ENCODE measurements at regions not wholly inside any gene's neighbourhood (a gene's known extent, or its start where the extent isn't known, plus 50 kb on each side); places are given as distances from the start of the nearest gene placed in this dataset.
"Not testable (repeated sequence)": the region's sequence is repeated elsewhere in the genome, so short reads cannot be mapped to it uniquely, and the experiment has no call there.

GRCh38 chr15:101958656-101959055 lies 146.7 kb downstream of the OR4F15 start:
- H3K4me3 ChIP-seq; H3K4me1 ChIP-seq; H3K27ac ChIP-seq; H3K27me3 ChIP-seq; intact Hi-C loops (cut with DNase I); ATAC-seq; H3K9me3 ChIP-seq; H3K36me3 ChIP-seq: not testable (repeated sequence)
- peak in 2 of 4 donors; percentile 26 to 37 for DNase-seq

- H3K36me3 ChIP-seq; intact Hi-C loops (cut with DNase I); H3K27ac ChIP-seq; H3K4me1 ChIP-seq; H3K9me3 ChIP-seq; ATAC-seq; H3K27me3 ChIP-seq; H3K4me3 ChIP-seq: not testable (repeated sequence)
- peak in 1 of 4 donors; percentile 47 for DNase-seq
Observed at GRCh38 chr15:101961263-101961662, 149.3 kb downstream of the OR4F15 start.

GRCh38 chr15:101961765-101962164 lies 149.8 kb downstream of the OR4F15 start:
- intact Hi-C loops (cut with DNase I); ATAC-seq; DNase-seq; H3K27me3 ChIP-seq; H3K36me3 ChIP-seq; H3K9me3 ChIP-seq; H3K27ac ChIP-seq; H3K4me1 ChIP-seq: not testable (repeated sequence)
- peak overlapping the region in 1 of 2 donors; percentile 33 for H3K4me3 ChIP-seq

GRCh38 chr15:101963687-101964086 lies 151.7 kb downstream of the OR4F15 start:
- H3K27ac ChIP-seq; DNase-seq; H3K4me3 ChIP-seq; H3K27me3 ChIP-seq; H3K36me3 ChIP-seq; H3K4me1 ChIP-seq; intact Hi-C loops (cut with DNase I); ATAC-seq; H3K9me3 ChIP-seq: not testable (repeated sequence)

- H3K4me3 ChIP-seq; intact Hi-C loops (cut with DNase I); H3K9me3 ChIP-seq; H3K27me3 ChIP-seq; H3K36me3 ChIP-seq; ATAC-seq; H3K4me1 ChIP-seq; H3K27ac ChIP-seq: not testable (repeated sequence)
- DNase-seq: peak in 1 of 4 donors; percentile 15
Observed at GRCh38 chr15:101965353-101965752, 153.4 kb downstream of the OR4F15 start.

DNA sequence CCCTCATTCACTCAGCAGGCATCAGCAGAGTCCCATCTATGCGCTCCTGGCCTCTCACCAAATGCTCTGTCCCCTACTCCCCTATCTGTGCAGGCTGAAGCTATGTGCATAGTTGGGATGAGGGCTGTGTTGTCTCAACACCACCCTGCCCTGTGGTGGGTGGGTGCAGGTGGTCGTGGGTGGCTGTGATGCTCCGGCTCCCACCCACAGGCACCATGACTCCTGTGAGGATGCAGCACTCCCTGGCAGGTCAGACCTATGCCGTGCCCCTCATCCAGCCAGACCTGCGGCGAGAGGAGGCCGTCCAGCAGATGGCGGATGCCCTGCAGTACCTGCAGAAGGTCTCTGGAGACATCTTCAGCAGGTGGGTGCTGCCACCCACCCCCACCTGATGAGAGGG lies 153.9 kb downstream of the OR4F15 start:
- H3K27ac ChIP-seq; ATAC-seq; H3K27me3 ChIP-seq; intact Hi-C loops (cut with DNase I); H3K9me3 ChIP-seq; H3K4me1 ChIP-seq; H3K36me3 ChIP-seq; H3K4me3 ChIP-seq: not testable (repeated sequence)
- peak in 2 of 4 donors; percentile 35 to 80 for DNase-seq

- intact Hi-C loops (cut with DNase I): not testable (repeated sequence)
Observed at GRCh38 chr15:101967364-101967763, 155.4 kb downstream of the OR4F15 start.

DNA sequence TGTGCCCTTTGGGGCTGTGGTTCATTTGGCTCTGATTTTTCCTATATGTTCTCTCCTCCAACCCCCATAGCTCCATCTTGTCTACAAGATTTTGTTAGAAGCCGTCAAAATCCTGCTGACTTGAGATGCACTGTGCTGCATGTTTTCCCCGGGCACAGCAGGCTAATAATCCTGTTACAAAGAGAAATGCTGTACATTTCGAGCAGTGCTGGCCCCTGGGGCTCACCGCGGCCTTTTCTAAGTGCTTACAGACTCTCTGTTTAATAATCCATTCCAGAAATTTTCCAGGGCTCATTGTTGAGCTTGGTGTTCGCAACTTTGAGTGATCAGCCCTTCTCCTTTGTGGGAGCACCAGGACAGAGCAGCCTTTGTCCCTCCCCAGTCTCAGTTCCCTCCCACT lies 158.6 kb downstream of the OR4F15 start:
- H3K27me3 ChIP-seq; DNase-seq; H3K27ac ChIP-seq; H3K9me3 ChIP-seq; H3K4me3 ChIP-seq; ATAC-seq; H3K4me1 ChIP-seq; intact Hi-C loops (cut with DNase I); H3K36me3 ChIP-seq: not testable (repeated sequence)

More at GRCh38 chr15:101967364-101967763, 155.4 kb downstream of the OR4F15 start:
- not testable (repeated sequence) for H3K4me1 ChIP-seq, H3K27me3 ChIP-seq, H3K36me3 ChIP-seq, ATAC-seq, H3K4me3 ChIP-seq, H3K9me3 ChIP-seq, H3K27ac ChIP-seq
- DNase-seq: peak in 1 of 4 donors; percentile 20

DNA sequence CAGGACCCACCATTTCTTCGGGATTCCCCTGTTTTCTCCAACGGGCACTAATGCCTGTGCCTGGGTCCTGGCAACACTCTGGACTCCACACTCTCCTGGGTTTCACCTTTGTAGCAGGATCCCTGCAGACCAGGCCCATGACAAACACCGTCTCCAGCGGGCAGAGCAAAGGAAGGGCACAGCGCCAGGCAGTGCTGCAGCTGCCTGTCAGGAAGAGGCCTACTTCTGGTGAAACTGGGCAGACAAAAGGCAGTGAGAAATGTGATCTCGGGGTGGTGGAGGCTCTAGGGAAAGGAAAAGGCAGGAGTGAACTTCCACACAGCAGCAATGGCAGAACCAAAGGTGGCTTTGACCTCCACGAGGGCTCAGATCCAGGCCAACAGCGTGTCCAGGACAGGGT lies 165.3 kb downstream of the OR4F15 start:
- DNase-seq; H3K27me3 ChIP-seq; ATAC-seq; H3K4me1 ChIP-seq; H3K4me3 ChIP-seq; intact Hi-C loops (cut with DNase I); H3K27ac ChIP-seq; H3K36me3 ChIP-seq; H3K9me3 ChIP-seq: not testable (repeated sequence)

GRCh38 chr15:101980206-101980910 lies 168.4 kb downstream of the OR4F15 start:
- H3K9me3 ChIP-seq; H3K4me1 ChIP-seq; H3K36me3 ChIP-seq; intact Hi-C loops (cut with DNase I); H3K4me3 ChIP-seq; H3K27me3 ChIP-seq; H3K27ac ChIP-seq: not testable (repeated sequence)
- DNase-seq: peak; percentile 10 to 70 (median 44)
- ATAC-seq: peak; percentile 80

Small RNA genes in the stretch of these regions (microRNA-seq; reads per million reads assigned to microRNA genes)
- gene MIR1302-10: 0 reads per million in 2 donors
- 0 reads per million in 2 donors for gene MIR6859-3

Data from left lung (tissue), 4 donors.